ENCODE measurements at regions not wholly inside any gene's neighbourhood (a gene's known extent, or its start where the extent isn't known, plus 50 kb on each side); places are given as distances from the start of the nearest gene placed in this dataset.
"Not testable (repeated sequence)": the region's sequence is repeated elsewhere in the genome, so short reads cannot be mapped to it uniquely, and the experiment has no call there.

DNA sequence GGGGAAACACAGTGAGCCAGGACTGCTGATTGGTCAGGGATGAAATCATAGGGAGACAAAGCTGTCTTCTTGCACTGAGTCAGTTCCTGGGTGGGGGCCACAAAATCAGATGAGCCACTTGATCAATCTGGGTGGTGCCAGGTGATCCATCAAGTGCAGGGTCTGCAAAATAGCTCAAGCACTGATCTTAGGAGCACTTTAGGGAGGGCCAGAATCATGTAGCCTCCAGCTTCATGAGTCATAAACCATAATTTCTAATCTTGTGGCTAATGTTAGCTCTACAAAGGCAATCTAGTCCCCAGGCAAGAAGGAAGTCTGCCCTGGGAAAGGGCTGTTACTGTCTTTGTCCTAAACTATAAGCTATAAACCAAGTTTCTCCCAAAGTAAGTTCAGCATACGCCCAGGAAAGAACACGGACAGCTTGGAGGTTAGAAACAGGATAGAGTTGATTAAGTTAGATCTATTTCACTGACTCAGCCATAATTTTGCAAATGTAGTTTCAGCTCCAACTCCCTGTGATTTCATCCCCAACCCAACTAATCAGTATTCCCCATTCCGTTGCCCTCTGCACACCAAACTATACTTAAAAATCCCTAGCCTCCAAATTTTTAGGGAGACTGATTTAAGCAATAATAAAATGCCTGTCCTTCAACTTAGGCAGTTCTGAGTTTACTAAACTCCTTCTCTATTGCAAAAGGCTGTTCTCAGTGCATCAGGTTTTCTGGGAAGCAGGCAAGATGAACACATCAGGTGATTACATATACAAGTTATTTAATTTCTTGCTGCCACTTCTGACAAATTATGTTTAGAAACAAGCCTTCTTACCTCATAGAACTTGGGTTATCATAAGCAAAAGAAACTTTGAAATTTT lies 226.9 kb upstream of the SPOPL start:
- peak; percentile 43 for DNase-seq

DNA sequence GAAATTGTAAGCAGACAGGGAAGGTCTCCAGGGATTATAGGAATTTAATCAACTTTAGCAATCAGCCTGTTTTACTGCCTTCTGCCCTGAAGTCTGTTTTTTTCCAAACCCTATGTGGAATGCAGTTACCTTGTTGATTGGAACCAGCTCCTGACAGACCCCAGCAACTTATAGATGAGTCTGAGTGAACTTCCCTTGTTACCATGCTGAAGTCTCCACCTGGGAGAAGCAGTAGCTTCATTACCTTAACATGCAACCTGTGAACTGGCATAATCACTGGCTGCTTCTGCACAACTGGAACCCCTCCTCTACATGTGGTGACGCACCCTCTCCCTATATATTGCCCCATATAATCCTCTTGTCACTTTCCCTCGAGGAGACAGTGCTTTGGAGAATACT lies 226.3 kb upstream of the SPOPL start:
- DNase-seq, result no peak

DNA sequence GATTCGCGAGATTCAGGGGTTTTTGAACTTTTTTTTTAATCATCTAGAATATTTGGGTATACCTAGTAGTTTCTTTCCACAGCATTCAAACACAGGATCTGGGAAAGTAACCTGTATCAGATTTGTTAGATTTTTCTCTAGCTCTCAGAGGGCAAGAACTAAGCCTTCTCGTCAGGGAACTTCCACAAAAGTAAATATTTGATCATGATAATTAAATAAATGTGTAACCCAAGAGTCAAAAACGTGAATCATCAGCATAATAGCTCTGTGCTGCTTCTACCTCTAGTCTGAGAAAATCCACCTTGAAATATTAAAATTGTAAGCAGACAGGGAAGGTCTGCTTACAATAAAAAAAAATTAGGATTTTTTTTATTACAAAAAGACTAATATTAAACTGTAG lies 225.7 kb upstream of the SPOPL start:
- DNase-seq, result peak; percentile 41

DNA sequence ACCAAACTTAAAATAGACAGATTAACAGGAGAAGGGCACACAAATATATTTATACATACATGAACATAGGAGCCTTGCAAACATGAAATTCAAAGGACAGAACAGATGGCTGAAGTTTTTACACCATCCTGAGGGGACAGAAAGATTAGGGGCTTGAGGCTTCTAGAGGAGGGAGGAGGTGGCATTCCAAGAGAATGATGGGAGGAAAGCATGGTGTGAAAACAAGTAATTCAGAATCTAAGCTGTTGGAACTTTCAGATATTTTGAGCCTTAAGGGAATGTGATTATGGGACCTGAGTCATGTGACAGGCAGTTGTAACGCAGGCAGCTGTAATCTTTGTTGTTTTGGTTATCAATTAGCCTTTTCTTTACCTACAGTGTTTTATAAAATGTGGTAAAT lies 225.2 kb upstream of the SPOPL start:
- peak; percentile 28 for DNase-seq

DNA sequence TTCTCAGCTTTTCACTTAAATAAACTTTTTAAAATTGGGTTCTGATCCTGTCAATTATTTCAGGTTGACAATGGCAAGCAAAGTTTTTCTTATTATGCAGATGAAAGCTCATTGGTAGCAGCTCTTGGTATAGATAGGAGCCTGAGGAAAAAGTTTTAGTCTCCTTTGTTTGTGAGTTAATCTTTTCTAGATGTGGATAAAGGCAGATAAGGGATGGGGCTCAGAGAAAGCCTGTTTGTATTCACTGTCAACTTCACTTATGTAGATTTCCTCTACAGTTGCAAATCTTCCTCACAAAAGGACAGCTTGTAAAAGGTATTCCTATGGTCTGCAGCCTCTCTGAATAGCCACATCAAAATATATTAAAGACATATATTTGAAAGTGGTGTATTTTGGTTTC lies 224.5 kb upstream of the SPOPL start:
- DNase-seq, result no peak

DNA sequence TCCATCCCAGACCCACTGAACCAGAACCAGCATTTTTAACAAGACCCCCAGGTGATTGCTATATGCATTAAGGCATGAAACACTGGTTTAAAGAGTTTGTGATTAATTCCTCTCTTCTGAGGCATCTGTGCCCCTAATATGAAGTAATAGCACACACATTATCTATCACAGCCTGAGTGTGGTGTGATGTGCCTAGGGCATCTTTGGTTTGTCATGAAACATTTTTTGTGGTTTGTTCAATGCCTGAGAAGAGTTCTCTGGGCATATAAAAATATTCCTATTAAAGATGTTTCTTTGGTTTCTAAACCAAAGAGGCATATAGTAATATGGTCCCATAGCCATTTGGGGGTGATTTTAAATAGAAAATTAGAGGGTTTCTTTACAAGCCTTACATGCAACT lies 221.7 kb upstream of the SPOPL start:
- no peak for DNase-seq

DNA sequence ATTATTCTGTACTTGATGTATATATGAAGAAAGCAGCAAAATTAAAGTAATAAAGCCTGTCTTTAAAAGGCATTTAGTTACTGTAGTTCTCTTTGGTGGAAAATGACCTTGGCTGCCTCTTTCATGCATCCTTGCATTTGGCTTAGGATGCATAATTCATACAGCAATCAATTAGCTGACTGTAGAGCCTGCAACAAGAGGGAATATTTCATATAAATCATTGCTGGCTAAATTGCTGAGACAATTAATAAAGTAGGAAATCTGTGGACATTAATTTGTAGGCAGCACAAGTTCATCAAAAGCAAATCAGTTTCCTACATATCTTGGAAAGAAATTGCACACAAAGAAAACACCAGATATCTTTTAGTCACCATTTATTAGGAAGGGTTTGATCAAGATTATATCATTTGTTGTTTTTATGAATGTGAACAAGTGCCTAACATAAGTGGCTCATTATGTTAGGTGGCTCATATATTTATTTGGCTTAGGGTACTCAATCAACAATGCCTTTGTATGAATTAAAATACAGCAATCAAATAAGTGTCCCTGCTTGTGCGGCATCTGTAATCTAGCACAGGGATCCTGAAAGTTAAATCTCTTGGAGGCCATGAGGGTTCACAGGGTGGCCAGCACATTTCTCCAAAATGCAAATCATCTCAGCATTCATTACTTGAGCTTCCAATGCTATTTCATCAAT lies 220.4 kb upstream of the SPOPL start:
- DNase-seq, result no peak

DNA sequence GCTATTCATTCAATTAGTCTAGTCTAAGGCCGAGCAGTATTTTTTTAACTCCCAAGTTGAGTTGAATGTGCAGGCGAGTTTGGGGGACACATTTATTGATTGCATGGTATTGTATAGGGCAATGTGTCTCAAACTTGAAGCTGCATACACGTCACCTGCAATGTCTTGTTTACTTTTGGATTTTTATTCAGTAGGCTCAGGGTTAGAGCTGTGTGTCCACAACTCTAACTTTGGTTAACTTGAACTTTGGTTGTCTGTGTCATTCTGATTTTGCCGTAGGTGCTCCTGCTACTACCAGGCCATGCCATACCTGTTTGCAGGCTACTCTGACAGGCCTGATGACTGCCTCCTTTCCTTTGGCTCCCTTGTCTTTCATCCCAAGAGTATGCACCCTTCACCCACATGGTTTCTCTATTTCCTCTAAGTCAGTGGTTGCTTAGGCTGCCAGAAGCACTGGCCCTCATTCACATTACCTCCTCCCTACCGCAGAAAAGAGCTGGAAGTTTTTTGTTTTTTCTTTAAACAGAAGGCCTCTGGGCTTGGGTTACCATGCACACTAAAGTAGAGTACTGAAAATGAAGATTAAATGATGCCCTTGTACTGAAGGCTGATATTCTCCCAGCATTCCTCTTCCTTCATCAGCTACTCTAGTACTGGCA lies 219.4 kb upstream of the SPOPL start:
- no peak for DNase-seq

DNA sequence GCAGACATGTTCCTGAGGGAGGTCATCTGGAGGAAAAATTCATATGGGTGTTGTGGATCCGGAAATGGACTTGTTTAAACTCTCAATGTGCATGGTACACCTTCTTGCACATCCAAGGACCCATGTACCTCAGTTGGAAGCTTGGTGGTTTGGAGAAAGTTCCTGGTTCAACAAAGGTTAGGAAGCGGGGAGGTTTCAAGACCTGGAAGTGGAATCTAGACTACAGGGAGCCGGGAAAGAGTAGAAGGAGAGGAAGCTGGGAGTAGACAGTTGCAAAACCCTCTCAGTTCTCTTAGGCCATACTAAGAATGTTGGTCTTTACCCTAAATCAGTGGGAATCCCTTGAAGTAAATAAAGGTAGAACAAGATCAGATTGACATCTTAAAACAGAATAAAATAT lies 209.8 kb upstream of the SPOPL start:
- DNase-seq, result no peak

DNA sequence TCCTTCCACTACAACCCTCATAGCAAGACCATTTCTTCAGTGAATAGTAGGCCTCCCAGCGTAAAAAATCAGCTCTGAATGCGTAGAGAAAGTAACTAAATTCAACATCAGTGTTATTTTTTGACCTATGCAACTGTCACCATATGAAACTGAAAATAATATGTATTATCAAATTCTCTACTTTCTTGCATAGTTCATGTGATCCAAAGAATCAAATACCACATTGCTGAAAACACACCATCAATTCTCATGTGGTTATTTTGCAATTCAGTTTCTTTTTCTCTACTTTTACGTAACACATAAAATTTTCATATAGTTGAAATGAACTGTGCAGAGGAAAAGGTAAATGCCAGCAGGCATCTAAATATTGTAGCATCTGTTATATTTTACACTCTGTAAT lies 208.5 kb upstream of the SPOPL start:
- DNase-seq, result no peak

DNA sequence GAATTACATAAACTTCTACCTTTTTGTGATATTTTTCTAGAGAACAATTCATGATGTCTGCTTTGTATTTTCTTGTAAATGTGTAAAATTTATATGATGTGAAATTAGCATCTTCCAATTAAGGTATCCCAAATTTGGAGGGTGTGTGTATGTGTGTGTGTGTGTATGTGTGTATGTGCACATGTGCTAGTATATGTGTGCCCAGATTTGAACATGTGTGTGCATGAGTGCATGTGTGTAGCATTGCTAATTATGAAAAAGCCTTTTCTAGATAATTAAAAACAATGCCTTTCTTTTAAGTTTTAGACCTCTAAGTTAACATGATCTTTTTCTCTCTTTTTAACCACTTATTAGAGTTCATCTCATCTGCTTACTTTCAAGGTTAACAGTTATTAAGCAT lies 208.0 kb upstream of the SPOPL start:
- no peak for DNase-seq

DNA sequence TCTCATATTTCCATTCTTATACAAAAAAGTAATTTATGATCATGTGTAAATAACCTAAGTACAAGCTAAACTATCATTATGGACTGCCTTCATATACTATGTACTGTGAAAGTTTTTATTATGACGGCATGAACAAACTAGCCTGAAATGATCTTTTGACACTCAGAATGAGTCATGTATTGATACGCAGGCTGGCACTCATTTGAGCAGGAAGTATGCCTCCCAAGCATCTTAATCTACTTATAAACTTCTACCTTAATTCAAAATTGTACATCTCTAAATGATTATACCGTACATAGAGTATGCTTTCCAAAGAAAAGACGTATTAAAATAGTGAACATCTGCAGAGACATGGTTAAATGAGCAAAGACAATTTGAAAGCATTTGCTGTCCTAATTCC lies 207.1 kb upstream of the SPOPL start:
- DNase-seq, result no peak

DNA sequence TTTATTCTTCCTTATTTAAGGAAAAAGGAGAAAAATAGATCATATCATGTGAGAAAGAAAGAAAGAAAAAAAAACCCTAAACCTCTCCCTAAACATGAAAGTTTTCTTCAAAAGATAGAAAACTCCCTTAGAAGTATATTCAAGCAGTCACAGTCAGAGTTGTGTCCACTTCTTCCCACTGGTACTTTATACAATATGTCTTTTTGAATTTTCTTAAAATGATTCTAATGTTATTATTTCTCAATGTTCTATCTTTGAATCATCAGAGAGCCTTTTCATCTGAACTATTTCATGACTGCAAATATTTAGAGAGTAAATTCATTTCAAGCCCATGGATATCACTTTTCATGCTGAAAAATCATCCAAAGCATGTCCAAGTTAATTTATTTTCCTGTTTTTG lies 205.2 kb upstream of the SPOPL start:
- no peak for DNase-seq

DNA sequence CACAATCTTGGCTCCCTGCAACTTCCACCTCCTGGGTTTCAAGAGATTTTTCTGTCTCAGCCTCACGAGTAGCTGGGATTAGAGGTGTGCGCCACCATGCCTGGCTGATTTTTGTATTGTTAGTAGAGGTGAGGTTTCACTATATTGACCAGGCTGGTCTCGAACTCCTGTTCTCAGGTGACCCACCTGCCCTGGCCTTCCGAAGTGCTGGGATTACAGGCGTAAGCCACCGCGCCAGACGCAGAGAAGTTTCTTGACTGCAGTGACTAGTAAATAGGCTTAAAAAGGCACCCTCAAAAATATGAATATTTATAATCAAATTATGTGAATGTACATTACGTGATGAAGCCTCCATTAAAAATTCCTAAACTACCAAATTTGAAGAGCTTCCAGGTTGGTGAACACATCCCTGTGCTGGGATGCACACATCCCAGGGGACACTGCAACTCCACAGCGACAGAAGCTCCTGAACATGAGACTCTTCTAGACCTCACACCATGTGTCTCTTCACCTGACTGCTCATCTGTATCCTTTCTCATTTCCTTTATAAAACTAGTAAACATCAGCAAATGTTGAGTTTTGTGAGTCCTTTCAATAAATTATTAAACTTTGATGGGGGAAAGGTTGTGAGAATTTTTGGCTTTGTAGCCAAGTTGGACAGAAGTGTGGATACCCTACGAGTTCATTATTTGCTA lies 203.3 kb upstream of the SPOPL start:
- DNase-seq, result no peak

DNA sequence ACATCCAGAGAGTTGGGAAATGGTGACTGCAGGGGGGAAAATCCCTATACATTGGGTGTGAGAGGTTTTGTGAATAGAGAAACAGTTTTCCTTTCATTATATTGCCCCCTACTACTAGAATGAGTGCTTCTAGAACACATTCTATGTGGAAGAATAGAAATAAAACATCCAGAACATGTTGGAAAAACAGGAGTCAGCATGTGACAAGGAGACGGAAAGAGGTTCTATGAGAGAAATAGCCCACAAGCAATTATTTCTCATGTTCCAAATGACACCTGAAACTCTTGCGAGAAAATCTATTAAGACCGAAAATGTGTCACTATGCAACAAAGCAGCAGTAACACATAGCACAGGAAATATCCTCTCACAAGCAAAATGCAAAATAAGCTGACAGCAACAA lies 202.7 kb upstream of the SPOPL start:
- DNase-seq, result no peak

DNA sequence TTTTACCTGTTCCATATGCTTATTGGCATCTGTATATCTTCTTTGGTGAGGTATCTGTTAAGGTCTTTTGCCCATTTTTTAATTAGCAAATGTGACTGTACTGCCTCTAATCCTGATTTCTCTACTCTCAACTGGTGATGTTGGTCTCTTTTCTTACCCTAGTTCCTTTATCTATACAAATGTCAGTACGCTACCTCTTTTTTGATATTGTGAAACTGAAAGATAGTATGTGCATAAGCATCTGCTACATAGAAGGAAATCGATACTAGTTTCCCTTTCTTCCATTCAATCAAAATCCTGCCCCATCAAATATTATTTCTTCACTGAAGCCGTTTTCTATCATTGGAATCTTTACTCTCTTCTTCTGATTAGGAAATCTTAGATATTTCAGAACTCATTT lies 194.9 kb upstream of the SPOPL start:
- no peak for DNase-seq

DNA sequence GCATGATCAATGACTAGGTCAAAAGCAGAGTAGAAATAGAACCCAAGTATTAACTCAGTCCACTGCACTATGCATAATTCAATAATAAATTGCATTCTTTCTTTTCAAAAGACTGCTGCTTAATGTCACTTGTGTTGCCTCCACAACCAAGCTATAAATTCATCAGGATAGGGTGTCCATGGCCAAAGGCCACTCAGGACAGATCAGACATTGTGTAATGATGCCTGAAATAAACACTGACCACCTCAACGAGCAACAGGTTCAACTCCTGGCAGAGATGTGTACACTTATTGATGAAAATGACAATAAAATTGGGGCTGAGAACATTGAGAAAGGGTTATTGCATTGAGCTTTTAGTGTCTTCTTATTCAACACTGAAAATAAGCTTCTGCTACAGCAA lies 194.5 kb upstream of the SPOPL start:
- no peak for DNase-seq

DNA sequence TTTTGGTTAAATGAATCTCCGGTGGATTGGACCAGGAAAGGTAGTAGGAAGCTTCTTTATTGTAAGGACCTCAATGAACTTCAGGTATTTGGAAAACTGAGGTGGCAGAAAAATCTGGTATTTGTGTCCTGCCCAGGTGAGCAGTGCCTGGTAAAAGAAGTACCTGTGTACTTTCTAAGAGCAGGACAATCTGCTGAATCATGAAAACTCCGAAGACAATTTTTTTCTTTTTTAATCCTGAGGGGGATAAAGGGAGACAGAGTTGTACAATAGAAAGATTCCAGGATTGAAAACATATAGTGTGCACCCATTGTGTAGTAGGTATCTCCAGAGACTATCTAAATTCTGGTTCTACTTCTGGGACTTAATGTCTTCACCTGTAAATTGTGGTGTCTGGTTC lies 191.8 kb upstream of the SPOPL start:
- DNase-seq, result no peak

DNA sequence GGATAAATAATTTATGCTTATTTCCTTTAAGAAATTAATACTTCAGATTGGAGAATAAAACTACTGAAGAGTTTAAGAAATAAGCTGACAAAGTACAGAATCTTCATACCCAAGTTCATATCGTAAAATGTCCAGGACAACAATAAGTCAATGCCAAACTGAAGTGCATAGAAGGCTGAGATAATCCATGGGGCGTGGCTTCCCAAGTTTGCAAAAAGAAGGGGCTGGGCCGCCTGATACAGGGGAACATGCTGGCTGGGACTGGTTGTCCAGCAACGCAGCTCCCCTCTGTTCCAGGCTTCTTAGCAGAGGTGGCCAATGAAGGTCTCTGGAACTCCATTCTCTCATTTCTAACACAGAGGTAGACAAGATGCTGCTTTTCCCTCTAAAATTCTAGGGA lies 189.5 kb upstream of the SPOPL start:
- no peak for DNase-seq

DNA sequence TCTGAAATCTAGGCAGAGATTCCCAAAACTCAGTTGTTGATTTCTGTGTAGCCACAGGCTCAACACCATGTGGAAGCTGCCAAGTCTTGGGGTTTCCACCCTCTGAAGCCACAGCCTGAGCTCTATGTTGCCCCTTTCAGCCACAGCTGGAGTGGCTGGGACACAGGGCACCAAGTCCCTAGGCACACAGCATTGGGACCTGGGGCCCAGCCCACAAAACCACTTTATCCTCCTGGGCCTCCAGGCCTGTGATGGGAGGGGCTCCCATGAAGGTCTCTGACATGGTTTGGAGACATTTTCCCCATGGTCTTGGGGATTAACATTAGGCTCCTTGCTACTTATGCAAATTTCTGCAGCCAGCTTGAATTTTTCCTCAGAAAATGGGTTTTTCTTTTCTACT lies 186.0 kb upstream of the SPOPL start:
- not testable (repeated sequence) for DNase-seq

DNA sequence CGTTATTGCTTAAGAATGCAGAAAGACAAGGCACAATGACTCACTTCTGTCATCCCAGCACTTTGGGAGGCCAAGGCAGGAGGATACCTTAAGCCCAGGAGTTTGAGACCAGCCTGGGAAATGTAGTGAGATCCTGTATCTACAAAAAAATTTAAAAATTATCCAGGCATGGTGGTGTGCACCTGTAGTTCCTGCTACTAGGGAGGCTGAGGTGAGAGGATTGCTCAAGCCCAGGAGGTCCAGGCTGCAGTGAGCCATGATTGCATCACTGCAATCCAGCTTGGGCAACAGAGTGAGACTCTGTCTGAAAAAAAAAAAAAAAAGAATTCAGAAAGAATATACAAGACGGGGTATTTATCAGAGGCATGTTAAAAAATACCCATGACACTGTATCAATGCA lies 182.0 kb upstream of the SPOPL start:
- DNase-seq, result no peak

DNA sequence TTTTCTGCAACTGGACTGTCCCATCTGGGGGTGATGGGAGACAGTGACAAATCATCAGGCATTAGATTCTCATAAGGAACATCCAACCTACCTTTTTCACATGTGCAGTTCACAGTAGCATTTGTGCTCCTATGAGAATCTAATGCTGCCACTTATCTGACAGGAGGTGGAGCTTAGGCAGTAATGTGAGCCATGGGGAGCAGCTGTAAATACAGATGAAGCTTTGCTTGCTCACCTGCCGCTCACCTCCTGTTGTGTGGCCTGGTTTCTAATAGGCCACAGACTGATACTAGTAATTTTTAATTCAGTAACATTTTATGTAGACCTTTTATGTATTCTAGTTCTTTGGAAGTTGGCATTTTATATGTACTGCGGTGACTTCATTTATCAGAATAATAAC lies 180.1 kb upstream of the SPOPL start:
- DNase-seq, result no peak

DNA sequence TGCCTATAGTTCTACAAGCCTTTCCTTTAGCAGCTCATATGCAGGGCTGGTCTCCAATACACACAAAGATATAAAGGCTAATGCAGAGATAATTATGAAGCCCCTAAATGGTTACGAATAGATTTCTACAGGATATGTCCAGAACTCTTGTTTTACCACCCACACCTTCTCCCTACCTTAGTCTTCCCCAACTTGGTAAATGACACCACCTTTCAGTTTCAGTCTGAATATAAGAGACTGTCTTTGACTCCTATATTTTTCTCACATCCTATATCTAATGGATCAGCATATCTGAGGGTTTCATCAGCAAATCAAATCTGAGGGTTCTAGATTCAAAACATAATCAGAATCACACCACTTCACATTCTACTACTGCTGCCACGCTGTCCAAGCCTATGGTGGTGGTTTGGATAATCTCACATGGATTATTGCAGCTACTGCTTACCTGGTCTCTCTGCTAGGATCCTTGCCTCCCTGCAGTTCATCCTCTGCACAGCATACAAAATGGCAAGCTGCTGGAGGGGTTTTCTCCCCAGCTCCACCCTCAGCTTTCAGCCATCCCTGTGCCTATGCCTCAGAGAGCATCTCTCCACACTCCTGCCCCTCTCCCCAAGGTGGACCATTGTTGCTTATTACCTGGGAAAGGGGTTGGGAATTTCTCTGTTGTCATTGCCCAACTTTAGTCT lies 178.0 kb upstream of the SPOPL start:
- no peak for DNase-seq
